Parathyroid adenoma (tissue), 2 donors: ENCODE measurements at regions not wholly inside any gene's neighbourhood (a gene's known extent, or its start where the extent isn't known, plus 50 kb on each side); places are given as distances from the start of the nearest gene placed in this dataset.

Source experiments
- H2AFZ ChIP-seq: fragments of 300-600 bp; sonication (generic); one replicate; pipeline ENCODE4 v1.7.0; 2017; ENCODE audit warnings: antibody characterized with exemption, mild to moderate bottlenecking
- H3K27ac ChIP-seq: fragments of 300-600 bp; sonication (generic); one replicate; pipeline ENCODE4 v1.7.0; 2017
- H3K27me3 ChIP-seq: fragments of 300-600 bp; sonication (generic); one replicate; pipeline ENCODE4 v1.7.0; 2017; ENCODE audit warnings: low read length; ENCODE audit not compliant: control insufficient read depth, insufficient read depth
- H3K36me3 ChIP-seq: fragments of 300-600 bp; sonication (generic); one replicate; pipeline ENCODE4 v1.7.0; 2017; ENCODE audit warnings: low read length; ENCODE audit not compliant: control insufficient read depth, insufficient read depth
- H3K4me1 ChIP-seq: fragments of 300-600 bp; sonication (generic); one replicate; pipeline ENCODE4 v1.7.0; 2017; ENCODE audit warnings: control low read depth
- H3K4me2 ChIP-seq: fragments of 300-600 bp; sonication (generic); one replicate; pipeline ENCODE4 v1.7.0; 2017; ENCODE audit warnings: low read length
- H3K4me3 ChIP-seq: fragments of 300-600 bp; sonication (generic); one replicate; pipeline ENCODE4 v1.7.0; 2017; ENCODE audit warnings: low read depth, low read length
- H3K79me2 ChIP-seq: fragments of 300-600 bp; sonication (generic); one replicate; pipeline ENCODE4 v1.7.0; 2017; ENCODE audit warnings: control low read depth
- H3K9ac ChIP-seq: fragments of 300-600 bp; sonication (generic); one replicate; pipeline ENCODE4 v1.7.0; 2017; ENCODE audit warnings: mild to moderate bottlenecking
- H3K9me3 ChIP-seq: fragments of 300-600 bp; sonication (generic); one replicate; pipeline ENCODE4 v1.7.0; 2017; ENCODE audit warnings: low read length; ENCODE audit not compliant: control insufficient read depth
- CTCF ChIP-seq: fragments of 300-600 bp; sonication (generic); IDR thresholded peaks from one replicate; pipeline ENCODE4 v1.7.0; 2017; ENCODE audit warnings: antibody characterized with exemption, mild to moderate bottlenecking
- donor health status: primary hyperparathyroidism.

- Histone ChIP-seq H3K4me1 (no peaks in the 10 kb centered on the region), H3K9me3 (no peaks in the 10 kb centered on the region), H3K27ac (no peak overlapping the region), H3K4me2 (no peak overlapping the region), H3K4me3 (no peak overlapping the region), H3K79me2 (no peaks in the 10 kb centered on the region), H3K9ac (no peak overlapping the region), H3K36me3 (no peaks in the 10 kb centered on the region), H3K27me3 (no peaks in the 10 kb centered on the region), H2AFZ (no peak overlapping the region)
- no peak for TF ChIP-seq CTCF
Observed at GRCh38 chr14:38730420-38730819, 372.6 kb downstream of the SEC23A start.

GRCh38 chr14:38727731-38728130 is 375.3 kb downstream of the SEC23A start:
- H3K27ac ChIP-seq: no peak overlapping the region
- no peak overlapping the region for H3K4me2 ChIP-seq
- no peak overlapping the region for H3K9ac ChIP-seq

GRCh38 chr14:38724621-38725020 is 378.4 kb downstream of the SEC23A start:
- H3K36me3 ChIP-seq: no peaks in the 10 kb centered on the region
- H3K4me2 ChIP-seq: no peak overlapping the region
- H3K79me2 ChIP-seq: no peaks in the 10 kb centered on the region
- H3K9me3 ChIP-seq: no peaks in the 10 kb centered on the region
- no peak overlapping the region for H3K4me3 ChIP-seq
- TF ChIP-seq CTCF: no peak
- no peaks in the 10 kb centered on the region for H3K27me3 ChIP-seq
- H3K27ac ChIP-seq: no peak overlapping the region
- H3K9ac ChIP-seq: no peak overlapping the region
- no peaks in the 10 kb centered on the region for H3K4me1 ChIP-seq
- no peak overlapping the region for H2AFZ ChIP-seq

More at GRCh38 chr14:38727731-38728130, 375.3 kb downstream of the SEC23A start:
- H3K9me3 ChIP-seq: no peaks in the 10 kb centered on the region
- no peaks in the 10 kb centered on the region for H3K27me3 ChIP-seq
- no peak for TF ChIP-seq CTCF
- H2AFZ ChIP-seq: no peak overlapping the region
- no peaks in the 10 kb centered on the region for H3K4me1 ChIP-seq
- H3K4me3 ChIP-seq: no peak overlapping the region
- H3K36me3 ChIP-seq: no peaks in the 10 kb centered on the region
- no peaks in the 10 kb centered on the region for H3K79me2 ChIP-seq

GRCh38 chr14:38723959-38724358 is 379.1 kb downstream of the SEC23A start:
- no peak for TF ChIP-seq CTCF
- no peaks in the 10 kb centered on the region for H3K27me3 ChIP-seq
- no peaks in the 10 kb centered on the region for H3K4me1 ChIP-seq

GRCh38 chr14:38723277-38723676 is 379.8 kb downstream of the SEC23A start:
- H3K4me2 ChIP-seq: no peak overlapping the region
- H3K4me1 ChIP-seq: no peaks in the 10 kb centered on the region
- H2AFZ ChIP-seq: no peak overlapping the region
- H3K9me3 ChIP-seq: no peaks in the 10 kb centered on the region
- no peaks in the 10 kb centered on the region for H3K27me3 ChIP-seq
- H3K27ac ChIP-seq: no peak overlapping the region
- no peak overlapping the region for H3K4me3 ChIP-seq
- no peaks in the 10 kb centered on the region for H3K79me2 ChIP-seq
- H3K9ac ChIP-seq: no peak overlapping the region
- H3K36me3 ChIP-seq: no peaks in the 10 kb centered on the region
- no peak for TF ChIP-seq CTCF

More at GRCh38 chr14:38723959-38724358, 379.1 kb downstream of the SEC23A start:
- H3K4me3 ChIP-seq: no peak overlapping the region
- no peak overlapping the region for H2AFZ ChIP-seq
- no peaks in the 10 kb centered on the region for H3K9me3 ChIP-seq
- no peak overlapping the region for H3K27ac ChIP-seq
- no peaks in the 10 kb centered on the region for H3K79me2 ChIP-seq
- H3K36me3 ChIP-seq: no peaks in the 10 kb centered on the region
- H3K4me2 ChIP-seq: no peak overlapping the region
- H3K9ac ChIP-seq: no peak overlapping the region
